Esophagus squamous epithelium (tissue), 5 donors: ENCODE measurements at regions not wholly inside any gene's neighbourhood (a gene's known extent, or its start where the extent isn't known, plus 50 kb on each side); places are given as distances from the start of the nearest gene placed in this dataset.

ENCODE experiments used
- DNase-seq: peaks from one replicate; lab custom pipeline; 2025; lab: John Stamatoyannopoulos, UW
- H3K27ac ChIP-seq, 4 donors: fragments of 200-600 bp; sonication (generic); one replicate each; pipeline ENCODE4 v1.5.1; 2016 to 2019; ENCODE audit warnings: mild to moderate bottlenecking in 1 of 4
- H3K27me3 ChIP-seq, 4 donors: fragments of 200-600 bp; sonication (generic); 1 replicate in 3 of 4; 2 replicates in 1 of 4; pipeline versions ENCODE4 v1.5.1 to v1.6.0; 2017 to 2021; ENCODE audit warnings: antibody characterized with exemption in 1 of 4
- H3K36me3 ChIP-seq, 3 donors: fragments of 200-600 bp; sonication (generic); one replicate each; pipeline ENCODE4 v1.5.1; 2016 to 2019
- H3K4me1 ChIP-seq, 3 donors: fragments of 200-600 bp; sonication (generic); one replicate each; pipeline ENCODE4 v1.5.1; 2017 to 2019
- H3K4me3 ChIP-seq, 4 donors: fragments of 200-600 bp; sonication (generic); 1 replicate in 3 of 4; 2 replicates in 1 of 4; pipeline ENCODE4 v1.5.1; 2016 to 2019; ENCODE audit warnings: mild to moderate bottlenecking in 2 of 4, moderate library complexity in 1 of 4
- H3K9me3 ChIP-seq, 3 donors: fragments of 200-600 bp; sonication (generic); one replicate each; pipeline ENCODE4 v1.5.1; 2016 to 2019
- CTCF ChIP-seq, 6 experiments: fragments of 450-650 bp in 4 of 6; fragments of 200-600 bp in 2 of 6; sonication (generic) in 2 of 6; IDR thresholded peaks; one replicate each; pipeline ENCODE4 v1.5.1; 2016 to 2019; ENCODE audit warnings: antibody characterized with exemption in 6 of 6, mild to moderate bottlenecking in 4 of 6, moderate library complexity in 4 of 6
- POLR2A ChIP-seq, 4 donors: fragments of 450-650 bp; IDR thresholded peaks; one replicate each; pipeline ENCODE4 v1.6.1; 2017; ENCODE audit warnings: antibody characterized with exemption in 4 of 4, mild to moderate bottlenecking in 4 of 4, moderate library complexity in 3 of 4
- WGBS, 2 donors: methylation state at CpG; one replicate each; pipeline ENCODE4 v1.1.5; 2018; 5-methylcytosine and 5-hydroxymethylcytosine counted together
- intact Hi-C: fragments of 100-400 bp; cut with DNase I; formaldehyde crosslinking; loops from one replicate; pipeline ENCODE4 v1.15.0; 2022
- donor health status: DM: yes; HTN: yes; CAD: no.

- intact Hi-C loops = no loop called here
These were observed 889.8 kb downstream of the CENPC start for GRCh38 chr4:66655505-66655904.

DNA sequence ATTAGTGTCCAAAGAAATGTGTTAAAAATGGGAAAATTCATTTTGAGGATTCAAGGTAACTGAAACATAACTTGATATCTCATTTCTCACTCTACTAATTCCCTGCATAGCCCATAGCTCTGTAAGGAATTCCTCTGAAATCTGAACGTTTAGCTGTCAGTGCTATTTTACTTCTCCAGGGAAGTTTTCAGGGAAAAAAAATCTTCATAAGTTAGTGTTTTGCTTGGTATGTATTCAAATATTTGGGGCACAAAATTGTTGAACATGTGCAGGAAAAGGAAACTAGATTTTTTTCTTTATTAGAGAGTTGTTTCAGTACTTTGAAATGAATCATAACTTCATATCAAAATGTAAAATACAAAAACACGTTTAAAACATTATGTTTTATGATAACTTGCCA lies 891.4 kb downstream of the CENPC start:
- DNase-seq = no peak
- H3K4me1 ChIP-seq = no peaks in the 10 kb centered on the region
- H3K27ac ChIP-seq = no peak overlapping the region
- no peaks in the 10 kb centered on the region for H3K36me3 ChIP-seq
- intact Hi-C loops = no loop called here
- H3K4me3 ChIP-seq = no peak overlapping the region
- H3K27me3 ChIP-seq = no peaks in the 10 kb centered on the region
- whole genome bisulfite sequencing, 2 donors = 45 to 47% methylated on average over 2 of the region's 2 CpGs
- TF ChIP-seq POLR2A (IDR thresholded peaks at IDR 0.05) = no peak
- no peak for TF ChIP-seq CTCF (IDR thresholded peaks at IDR 0.05)
- no peaks in the 10 kb centered on the region for H3K9me3 ChIP-seq

More at GRCh38 chr4:66655505-66655904, 889.8 kb downstream of the CENPC start:
- DNase-seq = no peak
- no peaks in the 10 kb centered on the region for H3K4me1 ChIP-seq
- no peaks in the 10 kb centered on the region for H3K9me3 ChIP-seq
- H3K27ac ChIP-seq = no peak overlapping the region
- no peaks in the 10 kb centered on the region for H3K36me3 ChIP-seq
- no peaks in the 10 kb centered on the region for H3K27me3 ChIP-seq
- 80 to 88% methylated on average over 2 of the region's 2 CpGs for WGBS, 2 donors
- TF ChIP-seq POLR2A (IDR thresholded peaks at IDR 0.05) (no peak), CTCF (IDR thresholded peaks at IDR 0.05) (no peak)
- no peak overlapping the region for H3K4me3 ChIP-seq

DNA sequence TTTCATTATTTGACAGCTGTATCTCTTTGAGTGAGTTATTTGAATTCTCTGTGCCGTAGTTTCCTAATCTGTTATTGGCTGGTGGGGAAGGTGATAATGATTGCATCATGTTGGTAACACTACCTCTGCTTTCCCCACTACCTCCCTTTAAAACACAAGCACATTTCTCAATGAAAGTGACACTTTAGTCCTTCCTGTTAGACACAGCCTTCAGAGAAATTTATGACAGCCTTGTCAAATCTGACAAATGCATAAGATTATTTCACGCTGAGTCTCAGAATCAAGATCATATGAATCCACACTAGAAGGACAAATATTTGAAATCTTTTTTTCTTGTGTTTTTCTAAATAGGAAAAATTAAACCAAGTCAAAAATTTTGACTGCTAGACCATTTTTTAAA lies 896.1 kb downstream of the CENPC start:
- 79 to 94% methylated on average over 2 of the region's 2 CpGs for WGBS, 2 donors
- Histone ChIP-seq H3K4me1 (no peaks in the 10 kb centered on the region), H3K36me3 (no peaks in the 10 kb centered on the region), H3K4me3 (no peak overlapping the region), H3K27ac (no peak overlapping the region), H3K9me3 (no peaks in the 10 kb centered on the region), H3K27me3 (no peaks in the 10 kb centered on the region)
- no peak for DNase-seq
- intact Hi-C loops = no loop called here
- no peak for TF ChIP-seq CTCF (IDR thresholded peaks at IDR 0.05)

DNA sequence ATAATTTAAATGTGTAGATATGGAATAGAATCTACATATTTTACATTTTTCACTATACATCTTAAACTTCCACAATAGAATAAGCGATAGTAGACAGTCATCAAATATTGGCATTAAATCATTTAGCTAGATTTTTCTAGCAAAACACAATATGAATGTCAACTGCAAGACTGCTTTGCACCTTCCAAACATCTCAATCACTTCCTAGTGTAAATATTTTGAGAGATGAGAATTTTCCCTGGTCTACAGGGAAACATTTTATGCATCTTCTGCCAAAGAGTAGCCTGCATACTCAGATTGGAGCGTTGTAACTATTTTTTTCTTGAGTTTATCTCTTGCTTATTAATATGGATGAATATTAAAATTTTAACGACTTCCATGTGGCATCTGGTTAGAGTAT lies 897.4 kb downstream of the CENPC start:
- Histone ChIP-seq H3K27ac (no peak overlapping the region), H3K27me3 (no peaks in the 10 kb centered on the region), H3K4me1 (no peaks in the 10 kb centered on the region), H3K4me3 (no peak overlapping the region), H3K9me3 (no peaks in the 10 kb centered on the region), H3K36me3 (no peaks in the 10 kb centered on the region)
- 64 to 67% methylated on average over 3 of the region's 3 CpGs for WGBS, 2 donors
- TF ChIP-seq POLR2A (IDR thresholded peaks at IDR 0.05) (no peak), CTCF (IDR thresholded peaks at IDR 0.05) (no peak)
- intact Hi-C loops = no loop called here
- DNase-seq = no peak

DNA sequence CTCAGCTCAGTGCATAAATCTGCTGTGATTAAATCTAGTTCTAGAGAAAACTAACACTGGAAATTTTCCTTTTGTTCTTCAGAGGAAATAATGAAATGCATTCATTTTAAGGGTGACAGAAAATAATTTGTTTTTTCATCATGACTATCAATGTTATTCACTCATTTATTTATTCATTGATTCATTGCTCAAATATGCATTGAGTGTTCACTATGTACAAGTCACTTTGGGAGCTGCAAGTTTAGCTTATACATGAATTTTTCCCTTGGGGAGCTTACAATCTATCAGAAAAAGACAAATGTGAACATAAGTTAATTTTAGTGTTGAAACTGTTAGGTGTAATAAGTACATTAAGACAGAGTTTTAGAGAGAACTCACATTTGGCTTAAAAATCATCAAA lies 897.8 kb downstream of the CENPC start:
- intact Hi-C loops = no loop called here
- TF ChIP-seq CTCF (IDR thresholded peaks at IDR 0.05) (no peak), POLR2A (IDR thresholded peaks at IDR 0.05) (no peak)
- Histone ChIP-seq H3K9me3 (no peaks in the 10 kb centered on the region), H3K4me1 (no peaks in the 10 kb centered on the region), H3K4me3 (no peak overlapping the region), H3K27ac (no peak overlapping the region), H3K36me3 (no peaks in the 10 kb centered on the region), H3K27me3 (no peaks in the 10 kb centered on the region)
- DNase-seq = no peak
